Neural progenitor cell (in vitro differentiated cells): ENCODE measurements at regions not wholly inside any gene's neighbourhood (a gene's known extent, or its start where the extent isn't known, plus 50 kb on each side); places are given as distances from the start of the nearest gene placed in this dataset.
A peak's percentile ranks its signal among the peaks of the same experiment; 100 is the strongest.

ENCODE experiments used
- DNase-seq: peaks from one replicate; pipeline ENCODE4 v3.0.0-alpha.2; 2016; ENCODE audit warnings: low spot score
- H2AFZ ChIP-seq: fragments of 200-600 bp; sonication (generic); replicated peaks from 2 replicates; pipeline ENCODE4 v1.6.1; 2016; ENCODE audit warnings: antibody characterized with exemption
- H3F3A ChIP-seq: fragments of 200-600 bp; sonication (generic); 2 replicates; pipeline ENCODE4 v1.6.1; 2016; ENCODE audit warnings: antibody characterized with exemption, low read depth
- H3K27ac ChIP-seq: fragments of 200-600 bp; sonication (generic); 2 replicates; pipeline ENCODE4 v1.5.1; 2016; ENCODE audit warnings: mild to moderate bottlenecking
- H3K27me3 ChIP-seq: fragments of 200-600 bp; sonication (generic); 2 replicates; pipeline ENCODE4 v1.6.1; 2016; ENCODE audit warnings: mild to moderate bottlenecking, moderate library complexity
- H3K36me3 ChIP-seq: fragments of 200-600 bp; sonication (generic); 2 replicates; pipeline ENCODE4 v1.5.1; 2016
- H3K4me1 ChIP-seq: fragments of 200-600 bp; sonication (generic); 2 replicates; pipeline ENCODE4 v1.6.1; 2016; ENCODE audit warnings: mixed run types
- H3K4me2 ChIP-seq: fragments of 200-600 bp; sonication (generic); 2 replicates; pipeline ENCODE4 v1.6.1; 2016
- H3K4me3 ChIP-seq: fragments of 200-600 bp; sonication (generic); 2 replicates; pipeline ENCODE4 v1.5.1; 2016
- H3K79me2 ChIP-seq: fragments of 200-600 bp; sonication (generic); 2 replicates; pipeline ENCODE4 v1.6.1; 2016; ENCODE audit warnings: low read depth
- H3K9ac ChIP-seq: fragments of 200-600 bp; sonication (generic); 2 replicates; pipeline ENCODE4 v1.6.1; 2016
- H3K9me3 ChIP-seq: fragments of 200-600 bp; sonication (generic); 2 replicates; pipeline ENCODE4 v1.5.1; 2016; ENCODE audit warnings: low read depth
- H4K20me1 ChIP-seq: fragments of 200-600 bp; sonication (generic); 2 replicates; pipeline ENCODE4 v1.6.1; 2016; ENCODE audit warnings: low read depth
- H3K27ac Mint-ChIP-seq: 3 replicates; pipeline ENCODE4 v1.8.0; 2021; ENCODE audit warnings: mixed read lengths
- H3K27me3 Mint-ChIP-seq: 2 replicates; pipeline ENCODE4 v1.8.0; 2022; ENCODE audit warnings: low read depth, mild to moderate bottlenecking, inconsistent platforms, moderate library complexity, mixed read lengths; ENCODE audit not compliant: insufficient read depth
- H3K36me3 Mint-ChIP-seq: 3 replicates; pipeline ENCODE4 v1.8.0; 2021; ENCODE audit warnings: mixed read lengths
- H3K4me1 Mint-ChIP-seq: 3 replicates; pipeline ENCODE4 v1.8.0; 2021; ENCODE audit warnings: mixed read lengths
- H3K4me3 Mint-ChIP-seq: 3 replicates; pipeline ENCODE4 v1.8.0; 2021; ENCODE audit warnings: mild to moderate bottlenecking, moderate library complexity, mixed read lengths
- H3K9me3 Mint-ChIP-seq: 3 replicates; pipeline ENCODE4 v1.8.0; 2020; ENCODE audit warnings: mixed read lengths
- CTCF ChIP-seq: fragments of 200-600 bp; sonication (generic); IDR thresholded peaks from 2 replicates; pipeline ENCODE4 v1.5.1; 2017; ENCODE audit warnings: antibody characterized with exemption, mild to moderate bottlenecking
- EZH2 ChIP-seq: fragments of 200-600 bp; sonication (generic); IDR thresholded peaks from 2 replicates; pipeline ENCODE4 v1.6.1; 2017; ENCODE audit warnings: antibody characterized with exemption, mild to moderate bottlenecking, moderate library complexity
- EZH2phosphoT487 ChIP-seq: fragments of 200-600 bp; sonication (generic); IDR thresholded peaks from 2 replicates; pipeline ENCODE4 v1.6.1; 2017; ENCODE audit warnings: antibody characterized with exemption

- Histone ChIP-seq H3K9me3 (no peaks in the 10 kb centered on the region), H3F3A (no peaks in the 10 kb centered on the region), H3K4me1 (no peaks in the 10 kb centered on the region), H3K27me3 (no peaks in the 10 kb centered on the region), H3K4me2 (no peak overlapping the region), H3K79me2 (no peaks in the 10 kb centered on the region), H3K27ac (no peak overlapping the region), H3K9ac (no peak overlapping the region), H3K4me3 (no peak overlapping the region), H3K36me3 (no peaks in the 10 kb centered on the region), H2AFZ (no peak overlapping the region), H4K20me1 (no peaks in the 10 kb centered on the region)
- H3K27ac Mint-ChIP-seq = no peak overlapping the region
- DNase-seq = no peak
- TF ChIP-seq CTCF = no peak
- no peak for TF ChIP-seq EZH2
- no peak for TF ChIP-seq EZH2phosphoT487
- no peaks in the 10 kb centered on the region for H3K4me1 Mint-ChIP-seq
- no peaks in the 10 kb centered on the region for H3K27me3 Mint-ChIP-seq
- H3K36me3 Mint-ChIP-seq = no peaks in the 10 kb centered on the region
- no peak overlapping the region for H3K4me3 Mint-ChIP-seq
- H3K9me3 Mint-ChIP-seq = no peaks in the 10 kb centered on the region
These were observed 207.5 kb upstream of the ADGRB3 start for GRCh38 chr6:68427630-68428029.

GRCh38 chr6:68410021-68410420, 225.1 kb upstream of the ADGRB3 start:
- no peaks in the 10 kb centered on the region for H3K27me3 Mint-ChIP-seq
- no peaks in the 10 kb centered on the region for H3K79me2 ChIP-seq
- no peaks in the 10 kb centered on the region for H3K9me3 Mint-ChIP-seq
- no peak overlapping the region for H3K27ac Mint-ChIP-seq
- no peak overlapping the region for H3K27ac ChIP-seq
- no peaks in the 10 kb centered on the region for H3K27me3 ChIP-seq
- no peak overlapping the region for H2AFZ ChIP-seq
- H3K4me3 ChIP-seq = no peak overlapping the region
- no peaks in the 10 kb centered on the region for H3K36me3 ChIP-seq
- H3K9ac ChIP-seq = no peak overlapping the region
- H3K4me1 ChIP-seq = peaks cover 5% of the 10 kb centered on the region
- H3K4me3 Mint-ChIP-seq = no peak overlapping the region
- TF ChIP-seq CTCF = no peak
- H3K4me1 Mint-ChIP-seq = peaks cover 4% of the 10 kb centered on the region
- H4K20me1 ChIP-seq = no peaks in the 10 kb centered on the region
- no peak overlapping the region for H3K4me2 ChIP-seq
- no peaks in the 10 kb centered on the region for H3F3A ChIP-seq
- H3K9me3 ChIP-seq = no peaks in the 10 kb centered on the region
- H3K36me3 Mint-ChIP-seq = no peaks in the 10 kb centered on the region
- DNase-seq = no peak

GRCh38 chr6:68400396-68400795, 234.7 kb upstream of the ADGRB3 start:
- no peak overlapping the region for H3K27ac Mint-ChIP-seq
- no peaks in the 10 kb centered on the region for H3K36me3 Mint-ChIP-seq
- Histone ChIP-seq H3K4me2 (no peak overlapping the region), H3K9me3 (no peaks in the 10 kb centered on the region), H3K27me3 (no peaks in the 10 kb centered on the region), H3K4me1 (no peaks in the 10 kb centered on the region), H3K27ac (no peak overlapping the region), H4K20me1 (no peaks in the 10 kb centered on the region), H3K79me2 (no peaks in the 10 kb centered on the region), H3K36me3 (no peaks in the 10 kb centered on the region), H3K9ac (no peak overlapping the region), H3K4me3 (no peak overlapping the region), H2AFZ (no peak overlapping the region), H3F3A (no peaks in the 10 kb centered on the region)
- no peaks in the 10 kb centered on the region for H3K4me1 Mint-ChIP-seq
- H3K9me3 Mint-ChIP-seq = peaks cover 12% of the 10 kb centered on the region
- H3K27me3 Mint-ChIP-seq = no peaks in the 10 kb centered on the region
- no peak overlapping the region for H3K4me3 Mint-ChIP-seq
- TF ChIP-seq EZH2 (no peak), CTCF (peak; percentile 19)
- no peak for DNase-seq

- TF ChIP-seq EZH2 (no peak), CTCF (no peak), EZH2phosphoT487 (no peak)
These were observed 243.1 kb upstream of the ADGRB3 start for GRCh38 chr6:68391953-68392352.

More at GRCh38 chr6:68391953-68392352, 243.1 kb upstream of the ADGRB3 start:
- Histone ChIP-seq H3K27me3 (no peaks in the 10 kb centered on the region), H3K9me3 (no peaks in the 10 kb centered on the region), H2AFZ (no peak overlapping the region), H3K4me2 (no peak overlapping the region), H3K27ac (no peak overlapping the region), H3K4me1 (no peaks in the 10 kb centered on the region), H3K79me2 (no peaks in the 10 kb centered on the region), H3K36me3 (no peaks in the 10 kb centered on the region), H3K9ac (no peak overlapping the region), H4K20me1 (no peaks in the 10 kb centered on the region), H3F3A (no peaks in the 10 kb centered on the region), H3K4me3 (no peak overlapping the region)
- DNase-seq = no peak
- no peak overlapping the region for H3K27ac Mint-ChIP-seq
- H3K36me3 Mint-ChIP-seq = no peaks in the 10 kb centered on the region
- no peak overlapping the region for H3K4me3 Mint-ChIP-seq
- peaks cover 3% of the 10 kb centered on the region for H3K4me1 Mint-ChIP-seq
- no peaks in the 10 kb centered on the region for H3K9me3 Mint-ChIP-seq
- H3K27me3 Mint-ChIP-seq = no peaks in the 10 kb centered on the region
